Lower leg skin (tissue), 4 donors: ENCODE measurements at regions not wholly inside any gene's neighbourhood (a gene's known extent, or its start where the extent isn't known, plus 50 kb on each side); places are given as distances from the start of the nearest gene placed in this dataset.

Experiments
- DNase-seq, 2 donors: peaks; one replicate each; pipeline ENCODE4 v3.0.0-alpha.2; 2019; ENCODE audit warnings: low spot score in 2 of 2
- H3K4me3 ChIP-seq: fragments of 200-600 bp; sonication (generic); 2 replicates; pipeline ENCODE4 v1.5.1; 2017; ENCODE audit warnings: mild to moderate bottlenecking, low read depth; ENCODE audit not compliant: poor library complexity, severe bottlenecking
- CTCF ChIP-seq, 3 donors: fragments of 450-650 bp; IDR thresholded peaks; one replicate each; pipeline ENCODE4 v1.5.1; 2016; ENCODE audit warnings: antibody characterized with exemption in 3 of 3, mild to moderate bottlenecking in 3 of 3, moderate library complexity in 2 of 3
- POLR2A ChIP-seq, 2 donors: fragments of 450-650 bp; IDR thresholded peaks; one replicate each; pipeline ENCODE4 v1.6.1; 2016 to 2017; ENCODE audit warnings: antibody characterized with exemption in 2 of 2, mild to moderate bottlenecking in 1 of 2, moderate library complexity in 1 of 2
- WGBS, 2 donors: methylation state at CpG; one replicate each; pipeline ENCODE4 v1.1.5; 2018; 5-methylcytosine and 5-hydroxymethylcytosine counted together
- intact Hi-C: fragments of 100-400 bp; cut with DNase I; formaldehyde crosslinking; loops from one replicate; pipeline ENCODE4 v1.15.0; 2023; ENCODE audit warnings: low total_unique reads

- TF ChIP-seq CTCF (IDR thresholded peaks at IDR 0.05): no peak
- TF ChIP-seq POLR2A (IDR thresholded peaks at IDR 0.05): no peak
- intact Hi-C loops: no loop called here
- 88 to 92% methylated on average over 4 of the region's 4 CpGs for WGBS, 2 donors
- no peak overlapping the region for H3K4me3 ChIP-seq
- DNase-seq: no peak
Observed at GRCh38 chr13:74230984-74231501, 96.8 kb upstream of the KLF12 start.

- intact Hi-C loops: no loop called here
- 49 to 55% methylated on average over 4 of the region's 4 CpGs for WGBS, 2 donors
- H3K4me3 ChIP-seq: no peak overlapping the region
- TF ChIP-seq CTCF (IDR thresholded peaks at IDR 0.05) (no peak), POLR2A (IDR thresholded peaks at IDR 0.05) (no peak)
- no peak for DNase-seq
Observed at GRCh38 chr13:74229242-74229641, 95.0 kb upstream of the KLF12 start.

- no peak for DNase-seq
- intact Hi-C loops: no loop called here
- WGBS, 2 donors: 91 to 93% methylated on average over 6 of the region's 6 CpGs
- no peak overlapping the region for H3K4me3 ChIP-seq
- TF ChIP-seq POLR2A (IDR thresholded peaks at IDR 0.05): no peak
- no peak for TF ChIP-seq CTCF (IDR thresholded peaks at IDR 0.05)
Observed at GRCh38 chr13:74227476-74228158, 93.4 kb upstream of the KLF12 start.

- intact Hi-C loops: no loop called here
- TF ChIP-seq POLR2A (IDR thresholded peaks at IDR 0.05) (no peak), CTCF (IDR thresholded peaks at IDR 0.05) (no peak)
- no peak overlapping the region for H3K4me3 ChIP-seq
- DNase-seq: no peak
- 83 to 89% methylated on average over 4 of the region's 4 CpGs for WGBS, 2 donors
Observed at GRCh38 chr13:74226791-74227475, 92.7 kb upstream of the KLF12 start.

- no peak for DNase-seq
- TF ChIP-seq CTCF (IDR thresholded peaks at IDR 0.05) (no peak), POLR2A (IDR thresholded peaks at IDR 0.05) (no peak)
- no peak overlapping the region for H3K4me3 ChIP-seq
- intact Hi-C loops: no loop called here
- WGBS, 2 donors: 62 to 83% methylated on average over 2 of the region's 2 CpGs
Observed at GRCh38 chr13:74221752-74222151, 87.5 kb upstream of the KLF12 start.
